B cell (primary cell): ENCODE measurements at regions not wholly inside any gene's neighbourhood (a gene's known extent, or its start where the extent isn't known, plus 50 kb on each side); places are given as distances from the start of the nearest gene placed in this dataset.

ENCODE experiments used
- ATAC-seq: fragments of 200-7000 bp; cut with Tn5 transposase; one replicate; pipeline ENCODE4 v1.10.0; 2021; ENCODE audit warnings: low read depth, mild to moderate bottlenecking, moderate number of reproducible peaks, moderate library complexity
- CTCF ChIA-PET: fragments of 350-600 bp; sonication (Branson Sonifier 250); formaldehyde crosslinking; loops from one replicate; lab custom pipeline; 2021; ENCODE audit warnings: antibody characterized with exemption, inconsistent platforms; lab: Charles Lee
- POLR2A ChIA-PET: fragments of 350-600 bp; sonication (Branson Sonifier 250); formaldehyde crosslinking; loops from one replicate; lab custom pipeline; 2021; ENCODE audit warnings: antibody characterized with exemption; lab: Charles Lee
- DNase-seq: peaks from one replicate; pipeline ENCODE4 v3.0.0; 2013
- H2AFZ ChIP-seq: 2 replicates; pipeline ENCODE4 v1.6.1; 2012; ENCODE audit warnings: mild to moderate bottlenecking, low read depth, low read length; ENCODE audit not compliant: insufficient read depth, poor library complexity, severe bottlenecking
- H3K27ac ChIP-seq, 2 donors: 1 replicate in 1 of 2; 2 replicates in 1 of 2; pipeline ENCODE4 v1.5.1; 2012 to 2013; ENCODE audit warnings: low read length in 2 of 2, mild to moderate bottlenecking in 2 of 2, moderate library complexity in 1 of 2
- H3K27me3 ChIP-seq, 4 experiments: fragments of 200-600 bp in 1 of 4; sonication (generic) in 1 of 4; replicated peaks in 1 of 4; 1 replicate in 2 of 4; 2 replicates in 2 of 4; pipeline versions ENCODE4 v1.6.1 to v1.7.0; 2013 to 2016; ENCODE audit warnings: low read length in 3 of 4, mild to moderate bottlenecking in 2 of 4, mixed read lengths in 1 of 4, moderate library complexity in 1 of 4; ENCODE audit not compliant: insufficient read depth in 4 of 4, control insufficient read depth in 3 of 4; ENCODE audit errors: control extremely low read depth in 1 of 4
- H3K36me3 ChIP-seq, 2 experiments: replicated peaks in 1 of 2; 1 replicate in 1 of 2; 2 replicates in 1 of 2; pipeline versions ENCODE4 v1.6.1 to v1.7.1; 2013; ENCODE audit warnings: low read length in 1 of 2; ENCODE audit not compliant: insufficient read depth in 2 of 2, control insufficient read depth in 1 of 2; ENCODE audit errors: control extremely low read depth in 1 of 2, extremely low read depth in 1 of 2
- H3K4me1 ChIP-seq, 2 donors: fragments of 200-600 bp in 1 of 2; sonication (generic) in 1 of 2; 1 replicate in 1 of 2; 2 replicates in 1 of 2; pipeline versions ENCODE4 v1.5.1 to v1.6.1; 2013 to 2017; ENCODE audit warnings: low read length in 2 of 2; ENCODE audit not compliant: control insufficient read depth in 2 of 2, insufficient read depth in 2 of 2
- H3K4me2 ChIP-seq: replicated peaks from 2 replicates; pipeline ENCODE3; 2012; ENCODE audit warnings: mild to moderate bottlenecking, low read depth, low read length; ENCODE audit not compliant: poor library complexity, severe bottlenecking
- H3K4me3 ChIP-seq, 5 experiments: fragments of 200-600 bp in 1 of 5; sonication (generic) in 1 of 5; 1 replicate in 3 of 5; 2 replicates in 2 of 5; pipeline versions ENCODE4 v1.5.1 to v1.7.0; 2011 to 2016; ENCODE audit warnings: low read length in 4 of 5, mild to moderate bottlenecking in 4 of 5, low read depth in 2 of 5, control low read depth in 1 of 5, moderate library complexity in 1 of 5; ENCODE audit not compliant: insufficient read depth in 1 of 5; ENCODE audit errors: control extremely low read depth in 1 of 5, extremely low read depth in 1 of 5
- H3K79me2 ChIP-seq: fragments of 200-600 bp; sonication (generic); one replicate; pipeline ENCODE4 v1.6.0; 2016; ENCODE audit warnings: low read length; ENCODE audit not compliant: control insufficient read depth, insufficient read depth
- H3K9ac ChIP-seq: fragments of 200-600 bp; sonication (generic); 2 replicates; pipeline ENCODE4 v1.6.1; 2017; ENCODE audit warnings: mild to moderate bottlenecking, low read length, moderate library complexity
- H3K9me3 ChIP-seq, 3 donors: one replicate each; pipeline versions ENCODE4 v1.6.1 to v1.7.1; 2013; ENCODE audit warnings: low read length in 2 of 3; ENCODE audit not compliant: control insufficient read depth in 2 of 3, insufficient read depth in 1 of 3; ENCODE audit errors: control extremely low read depth in 1 of 3
- H4K20me1 ChIP-seq: 2 replicates; pipeline ENCODE4 v1.6.0; 2012; ENCODE audit warnings: mild to moderate bottlenecking, low read length; ENCODE audit not compliant: insufficient read depth, control insufficient read depth, poor library complexity, severe bottlenecking
- H3K27ac Mint-ChIP-seq: one replicate; pipeline ENCODE4 v1.8.0; 2021; ENCODE audit warnings: mixed read lengths
- H3K27me3 Mint-ChIP-seq: one replicate; pipeline ENCODE4 v1.8.0; 2021; ENCODE audit warnings: mixed read lengths
- H3K4me1 Mint-ChIP-seq: one replicate; pipeline ENCODE4 v1.8.0; 2021; ENCODE audit warnings: mixed read lengths
- H3K4me3 Mint-ChIP-seq: one replicate; pipeline ENCODE4 v1.8.0; 2021; ENCODE audit warnings: mixed read lengths
- H3K9me3 Mint-ChIP-seq: one replicate; pipeline ENCODE4 v1.8.0; 2022; ENCODE audit warnings: mixed read lengths; ENCODE audit not compliant: insufficient read depth
- EZH2 ChIP-seq: IDR thresholded peaks from 2 replicates; pipeline ENCODE4 v1.6.1; 2012; ENCODE audit warnings: borderline replicate concordance, low read depth, mild to moderate bottlenecking, moderate library complexity, low read length; ENCODE audit not compliant: insufficient read depth, poor library complexity, severe bottlenecking
- WGBS: methylation state at CpG from one replicate; pipeline ENCODE4 v1.1.5; 2013; ENCODE audit warnings: missing lambda C conversion rate; ENCODE audit not compliant: insufficient coverage; 5-methylcytosine and 5-hydroxymethylcytosine counted together
- intact Hi-C: fragments of 100-400 bp; cut with micrococcal nuclease; formaldehyde crosslinking; loops from one replicate; pipeline ENCODE4 v1.10.0; 2022
- TF ChIP-seq, protein P1 (sequence below): fragments of 200-600 bp; IDR thresholded peaks from one replicate; pipeline ENCODE4 v1.8.0; 2022; ENCODE audit warnings: antibody characterized with exemption, mild to moderate bottlenecking

- Histone ChIP-seq H2AFZ (no peak overlapping the region), H3K79me2 (no peaks in the 10 kb centered on the region), H3K9ac (no peak overlapping the region), H3K4me2 (no peak overlapping the region), H3K4me1 (no peaks in the 10 kb centered on the region), H3K4me3 (no peak overlapping the region), H3K27me3 (no peaks in the 10 kb centered on the region), H4K20me1 (no peaks in the 10 kb centered on the region), H3K27ac (no peak overlapping the region), H3K36me3 (no peaks in the 10 kb centered on the region), H3K9me3 (peaks cover 1 to 12% (median 2%) of the 10 kb centered on the region in 3 donors)
- no peak for TF ChIP-seq EZH2
- TF ChIP-seq, protein P1, sequence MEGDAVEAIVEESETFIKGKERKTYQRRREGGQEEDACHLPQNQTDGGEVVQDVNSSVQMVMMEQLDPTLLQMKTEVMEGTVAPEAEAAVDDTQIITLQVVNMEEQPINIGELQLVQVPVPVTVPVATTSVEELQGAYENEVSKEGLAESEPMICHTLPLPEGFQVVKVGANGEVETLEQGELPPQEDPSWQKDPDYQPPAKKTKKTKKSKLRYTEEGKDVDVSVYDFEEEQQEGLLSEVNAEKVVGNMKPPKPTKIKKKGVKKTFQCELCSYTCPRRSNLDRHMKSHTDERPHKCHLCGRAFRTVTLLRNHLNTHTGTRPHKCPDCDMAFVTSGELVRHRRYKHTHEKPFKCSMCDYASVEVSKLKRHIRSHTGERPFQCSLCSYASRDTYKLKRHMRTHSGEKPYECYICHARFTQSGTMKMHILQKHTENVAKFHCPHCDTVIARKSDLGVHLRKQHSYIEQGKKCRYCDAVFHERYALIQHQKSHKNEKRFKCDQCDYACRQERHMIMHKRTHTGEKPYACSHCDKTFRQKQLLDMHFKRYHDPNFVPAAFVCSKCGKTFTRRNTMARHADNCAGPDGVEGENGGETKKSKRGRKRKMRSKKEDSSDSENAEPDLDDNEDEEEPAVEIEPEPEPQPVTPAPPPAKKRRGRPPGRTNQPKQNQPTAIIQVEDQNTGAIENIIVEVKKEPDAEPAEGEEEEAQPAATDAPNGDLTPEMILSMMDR = no peak
- ChIA-PET CTCF (no interaction called here), POLR2A (no interaction called here)
- H3K9me3 Mint-ChIP-seq = peaks cover 4% of the 10 kb centered on the region
- H3K4me1 Mint-ChIP-seq = no peaks in the 10 kb centered on the region
- H3K27ac Mint-ChIP-seq = no peak overlapping the region
- intact Hi-C loops = no loop called here
- no peak overlapping the region for H3K4me3 Mint-ChIP-seq
- H3K27me3 Mint-ChIP-seq = no peaks in the 10 kb centered on the region
- WGBS = 67% methylated on average over 1 of the region's 2 CpGs
- ATAC-seq = no peak
- no peak for DNase-seq
Measured at GRCh38 chr4:66613591-66613990, 931.7 kb downstream of the CENPC start.

DNA sequence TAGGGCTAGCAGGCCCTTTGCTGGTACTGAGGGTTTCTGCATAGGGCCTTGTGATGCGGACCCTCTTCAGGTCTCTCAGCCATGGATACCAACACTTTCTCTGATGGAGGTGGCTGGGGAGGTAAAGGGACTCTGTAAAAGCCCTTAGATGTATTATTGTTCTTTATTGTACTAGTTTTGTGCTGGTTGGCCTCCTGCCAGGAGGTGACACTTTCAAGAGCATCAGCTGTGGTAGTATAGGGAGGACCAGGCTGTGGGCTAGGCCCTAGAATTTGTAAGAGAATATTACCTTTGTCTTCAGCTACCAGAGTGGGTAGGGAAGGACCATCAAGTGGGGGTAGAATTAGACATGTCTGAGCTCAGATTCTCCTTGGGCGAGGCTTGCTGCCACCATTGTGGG lies 936.3 kb downstream of the CENPC start:
- Histone ChIP-seq H3K27me3 (no peaks in the 10 kb centered on the region), H3K4me3 (no peak overlapping the region), H3K9me3 (peaks cover 0 to 7% (median 0%) of the 10 kb centered on the region in 3 donors), H3K79me2 (no peaks in the 10 kb centered on the region), H3K4me2 (no peak overlapping the region), H2AFZ (no peak overlapping the region), H3K36me3 (no peaks in the 10 kb centered on the region), H3K9ac (no peak overlapping the region), H3K27ac (no peak overlapping the region), H3K4me1 (no peaks in the 10 kb centered on the region), H4K20me1 (no peaks in the 10 kb centered on the region)
- no peak for TF ChIP-seq EZH2
- TF ChIP-seq, protein P1 = no peak
- WGBS = 100% methylated on average over 1 of the region's 2 CpGs
- no peaks in the 10 kb centered on the region for H3K4me1 Mint-ChIP-seq
- intact Hi-C loops = no loop called here
- CTCF ChIA-PET = no interaction called here
- POLR2A ChIA-PET = no interaction called here
- DNase-seq (no peak), ATAC-seq (no peak)
- H3K4me3 Mint-ChIP-seq = no peak overlapping the region
- no peak overlapping the region for H3K27ac Mint-ChIP-seq
- peaks cover under 1% of the 10 kb centered on the region for H3K9me3 Mint-ChIP-seq
- no peaks in the 10 kb centered on the region for H3K27me3 Mint-ChIP-seq
